ENCODE measurements at regions not wholly inside any gene's neighbourhood (a gene's known extent, or its start where the extent isn't known, plus 50 kb on each side); places are given as distances from the start of the nearest gene placed in this dataset.

GRCh38 chrX:96211953-96212352 lies 472.7 kb upstream of the DIAPH2 start:
- TF ChIP-seq, protein P1, sequence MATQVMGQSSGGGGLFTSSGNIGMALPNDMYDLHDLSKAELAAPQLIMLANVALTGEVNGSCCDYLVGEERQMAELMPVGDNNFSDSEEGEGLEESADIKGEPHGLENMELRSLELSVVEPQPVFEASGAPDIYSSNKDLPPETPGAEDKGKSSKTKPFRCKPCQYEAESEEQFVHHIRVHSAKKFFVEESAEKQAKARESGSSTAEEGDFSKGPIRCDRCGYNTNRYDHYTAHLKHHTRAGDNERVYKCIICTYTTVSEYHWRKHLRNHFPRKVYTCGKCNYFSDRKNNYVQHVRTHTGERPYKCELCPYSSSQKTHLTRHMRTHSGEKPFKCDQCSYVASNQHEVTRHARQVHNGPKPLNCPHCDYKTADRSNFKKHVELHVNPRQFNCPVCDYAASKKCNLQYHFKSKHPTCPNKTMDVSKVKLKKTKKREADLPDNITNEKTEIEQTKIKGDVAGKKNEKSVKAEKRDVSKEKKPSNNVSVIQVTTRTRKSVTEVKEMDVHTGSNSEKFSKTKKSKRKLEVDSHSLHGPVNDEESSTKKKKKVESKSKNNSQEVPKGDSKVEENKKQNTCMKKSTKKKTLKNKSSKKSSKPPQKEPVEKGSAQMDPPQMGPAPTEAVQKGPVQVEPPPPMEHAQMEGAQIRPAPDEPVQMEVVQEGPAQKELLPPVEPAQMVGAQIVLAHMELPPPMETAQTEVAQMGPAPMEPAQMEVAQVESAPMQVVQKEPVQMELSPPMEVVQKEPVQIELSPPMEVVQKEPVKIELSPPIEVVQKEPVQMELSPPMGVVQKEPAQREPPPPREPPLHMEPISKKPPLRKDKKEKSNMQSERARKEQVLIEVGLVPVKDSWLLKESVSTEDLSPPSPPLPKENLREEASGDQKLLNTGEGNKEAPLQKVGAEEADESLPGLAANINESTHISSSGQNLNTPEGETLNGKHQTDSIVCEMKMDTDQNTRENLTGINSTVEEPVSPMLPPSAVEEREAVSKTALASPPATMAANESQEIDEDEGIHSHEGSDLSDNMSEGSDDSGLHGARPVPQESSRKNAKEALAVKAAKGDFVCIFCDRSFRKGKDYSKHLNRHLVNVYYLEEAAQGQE (IDR thresholded peaks at IDR 0.05; ENCODE audit: low read depth), result no peak
- no peak for TF ChIP-seq CEBPB (IDR thresholded peaks at IDR 0.05)
- no peak for TF ChIP-seq EP300 (IDR thresholded peaks at IDR 0.05; ENCODE audit: borderline replicate concordance)
- TF ChIP-seq CREB1 (IDR thresholded peaks at IDR 0.05; ENCODE audit: low read depth), result no peak

Measured in Ishikawa (cell line).